ENCODE measurements at regions not wholly inside any gene's neighbourhood (a gene's known extent, or its start where the extent isn't known, plus 50 kb on each side); places are given as distances from the start of the nearest gene placed in this dataset.

GRCh38 chr5:124515497-124516245, 230.8 kb downstream of the ZNF608 start (continued):
- TF ChIP-seq TRIM25 (IDR thresholded peaks at IDR 0.05; ENCODE audit: borderline replicate concordance) (no peak), ETS2 (tag; IDR thresholded peaks at IDR 0.05; ENCODE audit: borderline replicate concordance, poor library complexity, severe bottlenecking) (no peak), FOXJ3 (CRISPR knock-in tag; IDR thresholded peaks at IDR 0.05) (no peak), ZC3H8 (IDR thresholded peaks at IDR 0.05) (no peak), SNIP1 (IDR thresholded peaks at IDR 0.05; ENCODE audit: low read depth) (no peak), ZNF668 (CRISPR knock-in tag; IDR thresholded peaks at IDR 0.05) (no peak), HDGF (IDR thresholded peaks at IDR 0.05) (no peak)

- FAIRE-seq (no peak), ATAC-seq (no peak), DNase-seq (ENCODE audit: extremely low read depth in 1 of 4, low spot score in 3 of 4) (no peak)
- H3K79me2 ChIP-seq (ENCODE audit: control insufficient read depth, insufficient read depth, low read length): no peaks in the 10 kb centered on the region
- ChIA-PET POLR2A (no interaction called here), CTCF (ENCODE audit: low intra/inter-chr PET ratio) (no interaction called here)
- no peaks in the 10 kb centered on the region for H3K9me3 ChIP-seq (replicated peaks; ENCODE audit: control insufficient read depth, insufficient read depth, low read depth, low read length)
- H2AFZ ChIP-seq (ENCODE audit: low read depth, low read length): no peak overlapping the region
- intact Hi-C loops (cut with micrococcal nuclease): no loop called here
- peaks cover 0 to 2% of the 10 kb centered on the region in 2 experiments; a peak in 1 of 5 replicates for H3K27me3 ChIP-seq (ENCODE audit: control insufficient read depth in 2 of 2, insufficient read depth in 2 of 2, low read length in 2 of 2)
- no peaks in the 10 kb centered on the region for H3K9me1 ChIP-seq (ENCODE audit: control insufficient read depth, insufficient read depth, low read length)
- no peaks in the 10 kb centered on the region for H3K36me3 ChIP-seq (ENCODE audit: control insufficient read depth, insufficient read depth, low read length)
- H4K20me1 ChIP-seq (replicated peaks; ENCODE audit: control insufficient read depth, insufficient read depth, low read length): no peaks in the 10 kb centered on the region
- no peaks in the 10 kb centered on the region for H3K4me1 ChIP-seq (replicated peaks in 1 of 2; ENCODE audit: control insufficient read depth in 2 of 2, insufficient read depth in 2 of 2, low read length in 2 of 2)
- in situ Hi-C loops (cut with MboI): no loop called here
- BruUV-seq (replicated peaks): no TSS peak
- H3K27ac ChIP-seq (ENCODE audit: extremely low read depth, low read depth, low read length): no peak overlapping the region
- 0% methylated on average over 3 of the region's 3 CpGs for WGBS (ENCODE audit: insufficient coverage, low coverage, missing lambda C conversion rate)
- H3K9ac ChIP-seq (ENCODE audit: insufficient read depth in 1 of 2, low read depth in 2 of 2, low read length in 2 of 2): no peak overlapping the region
- H3K4me3 ChIP-seq: no peak overlapping the region
- TF ChIP-seq ZBTB12 (CRISPR knock-in tag; IDR thresholded peaks at IDR 0.05) (no peak), NR2F6 (CRISPR knock-in tag; IDR thresholded peaks at IDR 0.05) (no peak), ZNF444 (CRISPR knock-in tag; IDR thresholded peaks at IDR 0.05) (no peak), HNRNPH1 (optimal IDR thresholded peaks at IDR 0.05; ENCODE audit: low read depth, low read length) (no peak), E2F6 (IDR thresholded peaks at IDR 0.05; ENCODE audit: borderline replicate concordance in 1 of 2, extremely low read depth in 1 of 2, insufficient read depth in 1 of 2, insufficient read length in 1 of 2, low read depth in 1 of 2, low read length in 1 of 2, poor library complexity in 1 of 2, severe bottlenecking in 1 of 2) (no peak), CREM (IDR thresholded peaks at IDR 0.05; ENCODE audit: low read depth) (no peak), POLR2AphosphoS5 (IDR thresholded peaks at IDR 0.05; ENCODE audit: control insufficient read depth, insufficient read depth, low read depth, low read length) (no peak), HEY1 (CRISPR knock-in tag; IDR thresholded peaks at IDR 0.05; ENCODE audit: borderline replicate concordance) (no peak), ERF (CRISPR knock-in tag; IDR thresholded peaks at IDR 0.05) (no peak)
- no peak overlapping the region for H3K4me2 ChIP-seq (ENCODE audit: insufficient read depth, low read length)
Measured at GRCh38 chr5:124514956-124515355, 231.5 kb downstream of the ZNF608 start.

All from K562 (cell line).